ENCODE measurements at regions not wholly inside any gene's neighbourhood (a gene's known extent, or its start where the extent isn't known, plus 50 kb on each side); places are given as distances from the start of the nearest gene placed in this dataset.

DNA sequence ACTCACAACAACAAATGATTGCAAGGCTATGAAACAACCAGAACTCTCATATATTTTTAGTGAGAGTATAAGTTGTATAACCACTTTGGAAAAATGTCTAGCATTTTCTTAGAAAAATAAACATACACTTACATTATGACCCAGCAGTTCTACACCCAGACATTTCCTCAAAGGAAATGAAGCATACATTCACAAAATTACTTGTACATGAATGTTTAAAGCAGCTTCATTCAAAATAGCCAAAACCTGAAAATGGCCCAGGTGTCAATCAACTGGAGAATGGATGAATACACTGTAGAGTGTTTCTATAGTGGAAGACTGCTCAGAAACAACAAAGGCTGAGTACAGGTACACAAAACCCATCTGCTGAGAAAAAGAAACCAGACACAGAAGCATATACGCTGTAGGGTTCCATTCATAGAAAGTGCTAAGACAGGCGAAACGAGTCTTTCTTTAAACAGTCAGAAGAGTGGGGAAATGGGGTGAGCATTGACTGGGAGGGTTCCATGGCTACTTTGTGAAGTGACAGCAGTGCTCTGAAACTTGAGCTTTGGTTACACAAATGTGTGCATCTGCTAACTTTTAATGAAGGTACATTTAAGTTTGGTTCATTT, 799.0 kb downstream of the DCDC2C start:
- DNase-seq = no peak
- in situ Hi-C loops (cut with HindIII; ENCODE audit: low pct_ligation_motif_present, low pct_unique_long_range_greater_than_20kb, low sequenced_read_pairs) = no loop called here

DNA sequence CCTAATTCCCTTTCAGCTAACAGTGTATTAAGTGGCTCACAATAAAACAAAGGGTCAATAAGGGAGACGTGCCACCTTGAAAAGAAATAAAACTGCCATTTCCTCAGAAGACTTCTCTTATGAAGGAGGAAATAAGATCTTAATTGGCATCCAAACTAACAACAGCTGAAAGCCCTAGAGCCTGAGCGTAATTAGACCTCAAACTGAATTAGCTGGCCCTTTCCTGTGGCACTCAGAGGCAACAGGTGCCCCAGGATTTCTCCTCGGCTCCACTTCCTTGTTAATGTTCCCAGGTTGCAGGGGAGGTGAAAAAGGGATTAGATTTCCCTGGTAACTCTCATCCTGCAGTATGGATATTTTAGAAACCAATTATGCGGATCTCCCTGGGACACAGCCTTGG, 804.3 kb downstream of the DCDC2C start:
- DNase-seq = no peak
- in situ Hi-C loops (cut with HindIII; ENCODE audit: low pct_ligation_motif_present, low pct_unique_long_range_greater_than_20kb, low sequenced_read_pairs) = no loop called here

DNA sequence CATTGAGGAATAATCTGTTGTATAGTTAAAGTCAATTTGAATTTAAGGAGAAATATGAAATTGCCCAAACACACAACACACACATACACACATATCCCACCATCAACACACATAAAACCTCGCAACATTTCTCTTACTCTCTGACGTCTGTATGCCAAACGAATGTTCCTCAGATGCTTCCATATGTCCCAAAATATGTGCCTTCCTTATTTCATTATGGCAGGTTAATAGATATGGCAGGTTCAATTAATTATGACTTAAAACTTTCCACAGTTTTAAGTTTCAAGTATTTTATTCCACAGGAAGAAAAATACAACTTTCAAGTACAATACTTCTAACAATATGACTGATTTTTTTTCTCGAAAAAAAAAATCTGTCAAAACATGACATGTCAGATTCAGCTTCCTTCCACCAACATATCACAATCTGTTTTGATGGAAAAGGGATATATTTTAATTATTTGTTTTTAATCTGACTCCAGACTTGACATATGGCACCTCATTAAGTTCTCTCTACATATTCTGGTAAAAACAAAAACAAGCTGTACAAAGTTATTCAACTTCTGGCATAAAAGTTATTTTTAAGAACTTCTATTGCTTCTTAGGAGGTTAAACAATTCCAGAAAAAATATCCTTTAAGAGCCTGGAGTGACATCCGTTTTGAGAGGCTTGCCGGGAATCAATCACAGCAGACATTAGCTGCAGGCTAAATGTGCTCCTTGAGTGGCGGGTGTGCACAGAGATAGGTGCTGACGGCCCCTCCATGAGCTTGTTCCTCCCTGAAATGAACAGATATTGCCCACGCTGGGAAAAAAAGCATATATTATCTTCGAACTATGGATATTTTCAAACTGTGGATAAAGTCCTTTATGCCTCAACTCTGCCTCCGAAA, 812.7 kb downstream of the DCDC2C start:
- in situ Hi-C loops (cut with HindIII; ENCODE audit: low pct_ligation_motif_present, low pct_unique_long_range_greater_than_20kb, low sequenced_read_pairs) = no loop called here
- no peak for DNase-seq

DNA sequence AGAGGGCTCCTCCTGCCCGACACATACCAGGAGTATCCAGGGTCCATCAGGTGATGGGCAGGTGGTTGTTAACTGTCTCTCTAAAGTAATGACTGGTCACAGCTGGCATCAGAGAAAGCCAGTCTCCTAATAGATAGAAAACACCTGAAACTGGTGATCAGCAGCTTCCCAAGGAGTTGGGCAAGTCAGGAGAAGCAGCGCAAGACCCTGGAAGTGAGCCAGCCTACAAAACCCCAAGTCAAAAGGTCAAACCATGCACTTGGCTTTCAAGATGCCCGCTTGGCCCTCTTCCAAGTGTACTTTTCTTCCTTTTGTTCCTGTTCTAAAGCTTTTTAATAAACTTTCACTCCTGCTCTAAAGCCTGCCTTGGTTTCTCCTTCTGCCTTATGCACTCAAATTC, 815.2 kb downstream of the DCDC2C start:
- in situ Hi-C loops (cut with HindIII; ENCODE audit: low pct_ligation_motif_present, low pct_unique_long_range_greater_than_20kb, low sequenced_read_pairs) = no loop called here
- DNase-seq = no peak

DNA sequence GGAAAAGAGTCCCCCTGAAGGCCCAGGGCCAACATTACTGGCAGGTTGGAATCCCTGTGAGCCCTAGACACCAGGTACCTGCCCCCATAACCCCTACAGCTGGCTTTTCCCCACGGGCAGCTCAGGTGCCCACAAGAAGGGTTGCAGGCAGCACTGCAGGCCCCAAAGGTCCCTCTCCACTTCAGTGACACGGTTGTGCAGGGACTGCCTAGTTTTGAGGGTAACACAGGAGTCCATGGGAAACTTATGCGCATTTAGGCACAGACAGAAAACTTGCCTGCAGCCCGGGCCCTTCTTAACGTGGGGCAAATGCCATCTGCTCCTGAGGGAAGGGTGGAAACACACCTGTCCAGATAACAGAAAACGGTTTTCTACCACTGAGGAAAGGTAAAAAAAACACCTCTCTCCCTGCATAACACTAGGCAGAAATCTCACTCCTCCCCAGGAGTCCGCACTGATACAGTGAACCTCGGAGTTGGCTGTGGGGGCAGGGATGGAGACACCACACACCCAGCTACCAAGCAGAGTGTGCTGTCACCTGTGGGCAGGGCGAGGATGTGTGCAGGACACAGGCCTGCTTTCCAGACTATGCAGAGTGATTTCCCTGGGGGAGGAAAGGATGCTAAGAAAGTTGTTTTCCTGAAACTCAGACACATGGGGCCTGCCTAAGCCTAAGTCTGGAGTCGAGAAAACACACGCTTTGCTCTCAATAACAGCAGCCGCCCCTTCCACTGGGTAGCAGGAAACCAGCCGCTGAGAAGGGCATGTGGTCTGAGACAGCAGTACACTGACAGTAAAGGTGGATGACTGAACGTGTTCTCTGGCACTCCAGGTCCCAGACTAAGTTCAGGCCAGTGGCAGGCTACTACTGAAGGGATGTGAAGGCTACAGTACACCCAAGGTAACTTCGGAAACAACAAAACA, 819.4 kb downstream of the DCDC2C start:
- DNase-seq = no peak
- in situ Hi-C loops (cut with HindIII; ENCODE audit: low pct_ligation_motif_present, low pct_unique_long_range_greater_than_20kb, low sequenced_read_pairs) = no loop called here

DNA sequence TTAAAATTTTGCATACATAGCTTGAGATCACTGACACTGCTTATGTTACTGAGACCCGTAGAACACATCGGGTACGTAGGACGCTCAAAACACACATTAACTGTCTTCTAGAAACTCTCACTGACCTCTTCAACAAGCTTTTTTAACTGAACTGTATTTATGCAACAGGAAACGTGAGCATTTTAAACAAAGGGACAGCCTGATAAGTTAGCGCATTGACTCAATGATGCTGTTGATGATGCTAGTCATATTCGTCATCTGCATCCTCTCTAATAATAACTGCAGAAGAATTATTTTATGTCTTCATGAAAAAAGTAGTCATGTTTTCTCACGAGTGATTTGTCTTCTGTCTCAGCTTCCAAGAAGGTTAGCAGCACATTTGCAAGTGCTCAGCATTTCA, 824.0 kb downstream of the DCDC2C start:
- in situ Hi-C loops (cut with HindIII; ENCODE audit: low pct_ligation_motif_present, low pct_unique_long_range_greater_than_20kb, low sequenced_read_pairs) = no loop called here

DNA sequence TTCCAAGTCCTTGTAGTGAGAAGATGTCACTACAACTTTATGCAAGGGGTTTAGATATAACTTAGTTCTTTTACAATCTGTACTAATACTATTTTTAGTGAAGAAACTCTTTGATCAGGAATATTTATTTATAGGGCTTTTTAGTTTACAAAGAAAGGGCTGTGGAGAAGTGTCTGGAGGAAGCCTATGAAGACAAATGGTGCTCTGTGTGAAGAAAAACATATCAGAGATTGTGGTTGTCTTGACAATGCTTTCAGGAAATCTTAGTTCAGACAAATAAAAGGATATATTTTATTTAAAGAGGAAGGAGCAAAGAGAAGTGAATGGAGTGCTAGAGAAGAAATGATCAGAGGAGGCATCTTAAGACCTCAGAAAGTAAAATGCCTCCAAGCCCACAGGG, 824.9 kb downstream of the DCDC2C start:
- in situ Hi-C loops (cut with HindIII; ENCODE audit: low pct_ligation_motif_present, low pct_unique_long_range_greater_than_20kb, low sequenced_read_pairs) = no loop called here
- DNase-seq = no peak

More for the DNA sequence above, 824.0 kb downstream of the DCDC2C start:
- DNase-seq = no peak

DNA sequence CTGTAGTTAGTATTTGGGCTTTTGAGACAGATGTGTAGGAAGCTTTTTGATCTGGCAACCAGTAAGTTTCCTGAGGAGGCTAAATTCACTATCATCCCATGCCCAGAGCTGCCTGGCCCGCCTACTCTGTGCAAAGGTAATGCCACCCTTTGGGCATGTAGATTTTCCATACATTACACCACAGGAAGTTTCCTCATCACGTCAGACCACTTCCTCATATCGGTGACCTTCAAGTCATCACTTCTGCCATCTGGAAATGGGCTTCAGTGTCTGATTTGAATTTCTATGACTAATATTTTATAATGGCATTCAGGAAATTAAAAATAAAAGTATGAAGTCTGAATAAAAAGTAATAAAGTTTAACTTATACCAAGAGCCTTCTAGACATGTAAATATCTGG, 825.4 kb downstream of the DCDC2C start:
- in situ Hi-C loops (cut with HindIII; ENCODE audit: low pct_ligation_motif_present, low pct_unique_long_range_greater_than_20kb, low sequenced_read_pairs) = no loop called here
- DNase-seq = no peak

DNA sequence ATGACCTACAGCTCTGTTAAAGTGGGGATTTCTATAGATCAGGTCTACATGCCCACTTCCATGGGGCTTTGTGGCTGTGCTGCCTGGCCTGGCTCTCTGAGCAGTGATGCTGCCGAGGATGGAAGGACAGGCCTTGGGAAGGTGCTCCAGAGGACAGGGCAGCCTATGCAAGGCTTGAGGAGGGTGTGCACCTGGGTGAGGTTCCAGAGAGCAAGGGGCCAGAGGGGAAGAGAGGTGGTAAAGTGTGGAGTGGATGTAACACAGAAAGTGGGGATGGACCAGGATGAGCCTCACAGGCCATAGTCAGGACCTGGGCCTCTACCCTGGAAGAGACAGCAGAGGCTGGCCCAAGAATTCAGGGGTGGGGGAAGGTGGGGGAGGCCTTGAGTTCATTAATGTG, 826.4 kb downstream of the DCDC2C start:
- DNase-seq = no peak
- in situ Hi-C loops (cut with HindIII; ENCODE audit: low pct_ligation_motif_present, low pct_unique_long_range_greater_than_20kb, low sequenced_read_pairs) = no loop called here

DNA sequence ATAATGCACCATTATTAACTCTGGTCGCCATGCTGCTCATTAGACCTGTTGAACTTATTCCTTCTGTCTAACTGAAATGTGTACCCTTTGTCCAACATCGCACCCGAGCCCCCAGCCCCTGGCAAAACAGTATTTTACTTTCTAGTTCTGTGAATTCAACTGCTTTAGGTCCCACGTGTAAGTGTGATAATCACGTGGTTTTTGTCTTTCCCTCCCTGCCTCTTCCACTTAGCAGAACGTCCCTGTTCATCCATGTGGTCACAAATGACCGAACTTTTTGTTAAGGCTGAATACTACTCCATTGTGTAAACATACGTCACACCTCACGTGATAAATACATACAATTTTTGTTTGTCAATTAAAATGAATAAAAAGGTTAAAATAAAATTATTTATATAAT, 826.9 kb downstream of the DCDC2C start:
- in situ Hi-C loops (cut with HindIII; ENCODE audit: low pct_ligation_motif_present, low pct_unique_long_range_greater_than_20kb, low sequenced_read_pairs) = no loop called here
- DNase-seq = no peak

DNA sequence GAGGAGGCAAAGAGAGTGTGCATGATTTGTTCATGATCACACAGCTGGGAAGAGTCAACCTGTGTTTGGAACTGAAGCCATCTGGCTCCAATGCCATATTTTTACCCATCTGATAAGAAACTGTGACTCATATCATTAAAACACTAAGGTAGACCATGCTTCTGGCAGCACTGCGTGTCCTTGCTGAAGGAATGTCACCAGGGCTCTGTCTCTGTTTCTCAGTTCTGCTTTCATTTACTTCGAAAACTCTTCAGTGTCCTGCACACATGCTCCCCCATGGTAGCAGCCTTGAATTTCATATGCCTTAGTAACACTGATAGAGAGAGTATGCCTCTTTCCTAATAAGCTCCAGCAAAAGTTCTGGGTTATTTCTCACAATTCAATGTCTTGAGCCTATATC, 830.4 kb downstream of the DCDC2C start:
- in situ Hi-C loops (cut with HindIII; ENCODE audit: low pct_ligation_motif_present, low pct_unique_long_range_greater_than_20kb, low sequenced_read_pairs) = no loop called here
- DNase-seq = no peak

DNA sequence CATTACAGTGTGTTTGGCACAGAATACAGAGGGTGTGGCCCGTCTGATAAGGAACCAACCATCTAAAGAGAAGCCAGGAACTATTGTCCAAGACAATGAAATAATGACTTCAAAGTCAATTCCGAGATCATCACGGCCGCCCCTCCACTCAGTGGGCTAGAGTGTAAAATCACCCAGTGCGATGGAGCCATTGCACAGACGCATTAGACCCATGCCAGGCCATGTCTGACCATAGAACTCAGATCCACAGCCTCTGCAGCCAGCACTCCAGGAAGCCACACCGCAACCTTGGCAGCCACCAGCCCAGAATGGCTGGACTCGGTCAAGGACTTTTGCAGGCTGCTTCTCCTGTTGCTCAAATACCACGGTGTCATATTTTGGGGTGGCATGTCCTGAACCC, 835.7 kb downstream of the DCDC2C start:
- in situ Hi-C loops (cut with HindIII; ENCODE audit: low pct_ligation_motif_present, low pct_unique_long_range_greater_than_20kb, low sequenced_read_pairs) = no loop called here
- no peak for DNase-seq

DNA sequence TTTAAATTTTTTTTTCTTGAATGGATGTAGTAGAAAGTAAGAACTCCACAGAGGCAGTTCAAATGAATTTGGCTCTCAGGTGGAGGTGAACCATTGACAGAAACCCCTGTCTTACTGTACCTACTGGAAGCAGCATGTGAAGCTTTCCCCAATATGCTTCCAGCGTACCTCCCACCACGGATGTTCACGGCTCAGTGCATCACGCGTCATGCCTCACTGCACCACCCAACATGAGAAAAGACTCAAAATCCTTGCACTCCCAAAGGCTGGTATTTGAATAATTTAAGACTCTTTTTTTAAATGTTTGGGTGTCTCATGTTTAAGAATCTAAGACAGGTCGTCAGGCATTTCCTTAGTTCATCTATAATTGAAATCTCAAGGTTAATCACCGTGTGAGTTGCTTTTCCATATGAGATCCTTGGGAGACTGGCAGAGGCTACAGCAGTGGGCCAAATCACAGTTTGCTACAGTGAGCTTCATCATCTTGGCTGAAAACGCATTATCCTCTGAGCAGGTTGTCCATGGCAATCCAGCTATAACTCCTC, 846.4 kb downstream of the DCDC2C start:
- in situ Hi-C loops (cut with HindIII; ENCODE audit: low pct_ligation_motif_present, low pct_unique_long_range_greater_than_20kb, low sequenced_read_pairs) = no loop called here
- no peak for DNase-seq

DNA sequence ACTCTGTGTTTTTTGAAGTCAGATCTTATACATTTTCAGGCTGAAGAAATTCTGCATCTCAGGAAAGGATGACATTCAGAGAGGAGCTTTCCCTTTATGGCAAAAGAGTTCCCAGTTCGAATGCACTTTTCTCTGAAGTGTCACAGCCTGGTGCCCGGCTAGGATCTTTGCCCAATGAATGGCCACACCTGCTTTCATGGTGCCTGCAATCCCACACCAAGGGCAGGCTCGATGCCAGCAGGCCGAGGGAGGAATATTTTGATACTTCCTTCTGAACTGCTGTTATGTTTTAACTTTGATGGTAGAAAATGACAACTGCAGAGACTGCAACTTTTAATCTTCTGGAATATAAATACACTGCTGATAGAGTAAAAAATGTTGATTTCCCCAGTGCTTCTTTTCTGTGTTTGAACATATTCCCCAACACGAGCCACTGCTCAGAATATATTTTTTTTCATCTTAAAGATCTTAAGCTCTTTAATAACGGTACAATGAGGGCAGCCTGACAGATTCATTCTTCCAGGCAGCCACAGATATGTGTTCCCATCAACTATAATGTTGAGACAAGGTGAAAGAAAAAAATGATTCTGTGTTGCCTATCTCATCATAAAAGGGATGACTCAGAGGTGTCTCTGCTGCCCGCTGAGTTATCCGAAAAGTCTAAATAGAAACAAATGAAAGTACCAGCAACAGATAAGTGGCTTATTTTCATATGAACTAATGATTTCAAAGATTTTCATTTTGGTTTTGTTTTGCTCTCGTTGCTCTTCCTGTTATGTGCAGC, 848.5 kb downstream of the DCDC2C start:
- no peak for DNase-seq
- in situ Hi-C loops (cut with HindIII; ENCODE audit: low pct_ligation_motif_present, low pct_unique_long_range_greater_than_20kb, low sequenced_read_pairs) = no loop called here

DNA sequence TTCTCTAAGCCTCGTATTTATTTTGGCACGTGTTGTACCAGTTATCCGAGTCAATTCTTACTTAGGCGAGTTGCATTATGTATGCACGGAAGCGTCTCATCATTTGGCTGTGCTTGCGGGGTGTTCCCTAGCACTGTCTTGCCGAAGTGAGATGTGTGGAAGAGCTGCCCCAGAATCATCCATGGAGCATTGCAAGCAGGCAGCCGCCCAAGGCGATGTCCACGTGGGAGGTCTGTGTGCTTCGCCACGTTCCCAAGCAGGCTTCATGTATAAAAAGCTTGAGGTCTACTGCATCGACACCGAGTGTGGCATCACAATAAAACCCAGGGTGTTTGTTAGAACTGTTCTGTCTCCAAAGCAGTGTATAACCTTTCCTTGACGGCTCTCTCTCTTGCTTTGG, 849.9 kb downstream of the DCDC2C start:
- in situ Hi-C loops (cut with HindIII; ENCODE audit: low pct_ligation_motif_present, low pct_unique_long_range_greater_than_20kb, low sequenced_read_pairs) = no loop called here
- DNase-seq = no peak

DNA sequence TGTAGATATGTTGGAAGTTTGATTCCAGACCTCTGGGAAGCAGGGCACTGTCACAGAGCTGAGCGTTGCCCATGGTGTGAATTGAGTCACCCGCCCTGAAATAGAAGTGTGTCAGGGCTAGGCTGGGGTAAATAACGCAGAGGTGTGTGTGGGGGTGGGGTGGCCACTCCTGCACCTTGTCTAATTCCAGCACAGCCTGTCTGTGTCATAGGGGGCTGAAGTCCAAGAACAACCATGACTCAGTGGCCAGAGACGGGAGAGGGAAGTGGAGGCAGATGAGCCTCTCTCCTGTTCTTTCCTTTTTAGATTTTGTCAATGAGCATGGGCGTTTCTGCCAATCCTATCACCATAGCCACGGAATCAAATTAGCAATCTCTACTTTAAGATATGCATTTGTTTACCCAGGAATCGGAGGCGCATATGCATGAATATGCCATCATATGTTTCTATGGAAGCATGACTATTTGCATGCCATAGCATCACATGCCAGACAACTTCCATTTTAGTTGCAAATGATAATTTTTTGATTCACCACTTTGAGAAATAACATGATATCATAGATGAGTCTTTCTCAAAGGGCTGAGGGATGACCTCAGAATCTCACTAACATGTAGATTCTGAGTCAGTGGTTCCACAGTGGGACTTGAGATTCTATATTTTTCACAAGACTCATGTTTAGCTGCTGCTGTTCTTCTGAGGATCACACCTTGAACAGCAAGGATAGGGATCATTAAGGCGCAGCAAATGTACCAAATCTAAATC, 852.9 kb downstream of the DCDC2C start:
- in situ Hi-C loops (cut with HindIII; ENCODE audit: low pct_ligation_motif_present, low pct_unique_long_range_greater_than_20kb, low sequenced_read_pairs) = no loop called here
- no peak for DNase-seq

DNA sequence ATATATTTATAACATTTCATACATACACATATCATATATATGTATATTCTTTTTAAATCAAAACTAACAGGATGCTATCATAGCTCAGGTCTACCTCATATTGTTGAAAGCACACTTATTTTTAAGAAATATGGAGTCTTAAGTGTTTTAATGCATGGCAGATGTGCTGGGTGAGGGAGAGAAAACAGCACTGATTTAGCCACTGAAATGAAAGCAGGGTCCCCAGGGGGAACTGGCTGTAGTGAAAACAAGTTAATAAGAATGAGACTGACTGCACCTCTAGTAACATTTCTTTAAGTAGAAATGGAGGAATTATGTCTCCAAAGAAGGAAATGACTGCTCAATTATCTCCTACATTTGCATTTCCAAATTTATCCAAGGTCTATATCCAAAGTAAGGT, 857.8 kb downstream of the DCDC2C start:
- in situ Hi-C loops (cut with HindIII; ENCODE audit: low pct_ligation_motif_present, low pct_unique_long_range_greater_than_20kb, low sequenced_read_pairs) = no loop called here
- no peak for DNase-seq

DNA sequence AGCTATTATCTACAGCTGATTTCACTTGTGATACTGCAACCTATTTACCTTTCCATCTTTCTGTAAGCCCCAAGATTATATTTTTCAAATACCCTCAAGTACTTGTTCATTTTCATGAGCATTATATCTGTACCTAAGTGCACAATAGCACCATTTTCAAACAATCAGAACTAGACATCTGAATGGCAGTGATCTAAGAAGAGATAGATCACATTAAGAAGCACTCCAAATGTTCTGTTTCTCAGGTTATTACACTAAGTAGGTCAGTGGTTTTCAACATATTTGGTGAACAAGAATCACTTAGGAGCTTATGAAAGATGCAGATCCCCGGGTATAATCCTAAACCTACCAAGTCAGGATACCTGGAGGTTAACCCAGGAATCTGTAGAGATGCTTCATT, 872.7 kb downstream of the DCDC2C start:
- DNase-seq = no peak
- in situ Hi-C loops (cut with HindIII; ENCODE audit: low pct_ligation_motif_present, low pct_unique_long_range_greater_than_20kb, low sequenced_read_pairs) = no loop called here

Measured in ACHN (cell line).